PC-3 (cell line): ENCODE measurements at regions not wholly inside any gene's neighbourhood (a gene's known extent, or its start where the extent isn't known, plus 50 kb on each side); places are given as distances from the start of the nearest gene placed in this dataset.

Experiments used
- ATAC-seq: fragments of 200-7000 bp; cut with Tn5 transposase; 2 replicates; pipeline ENCODE4 v1.9.1; 2020; ENCODE audit warnings: mild to moderate bottlenecking, moderate library complexity
- BruUV-seq: library from RNA; stranded (reverse); fragments of 400-500 nt; replicated peaks from 2 replicates; lab custom pipeline; 2021; lab: Mats Ljungman, UMichigan
- CTCF ChIA-PET: fragments of 300-600 bp; sonication (Branson Sonifier 250); formaldehyde crosslinking; loops from one replicate; lab custom pipeline; 2022; ENCODE audit warnings: antibody characterized with exemption; lab: Charles Lee
- POLR2A ChIA-PET: fragments of 300-600 bp; sonication (Branson Sonifier 250); formaldehyde crosslinking; loops from one replicate; lab custom pipeline; 2022; ENCODE audit warnings: antibody characterized with exemption; ENCODE audit not compliant: unreplicated experiment; lab: Charles Lee
- DNase-seq: peaks from one replicate; pipeline ENCODE4 v3.0.0-alpha.2; 2015
- H2AFZ ChIP-seq: fragments of 300-600 bp; sonication (generic); 2 replicates; pipeline ENCODE4 v1.6.0; 2016; ENCODE audit warnings: antibody characterized with exemption, low read length
- H3F3A ChIP-seq: fragments of 300-600 bp; sonication (generic); one replicate; pipeline ENCODE4 v1.6.0; 2017; ENCODE audit warnings: antibody characterized with exemption, low read length, control low read depth, mild to moderate bottlenecking; ENCODE audit not compliant: unreplicated experiment
- H3K27ac ChIP-seq: fragments of 300-600 bp; sonication (generic); 2 replicates; pipeline ENCODE4 v1.5.1; 2016; ENCODE audit warnings: mild to moderate bottlenecking, low read length
- H3K27me3 ChIP-seq: fragments of 300-600 bp; sonication (generic); 2 replicates; pipeline ENCODE4 v1.6.1; 2016; ENCODE audit warnings: low read length, mixed read lengths
- H3K36me3 ChIP-seq: fragments of 300-600 bp; sonication (generic); 2 replicates; pipeline ENCODE4 v1.6.1; 2016; ENCODE audit warnings: low read depth, mixed run types, low read length, mixed read lengths
- H3K4me1 ChIP-seq: fragments of 300-600 bp; sonication (generic); 2 replicates; pipeline ENCODE4 v1.5.1; 2016; ENCODE audit warnings: low read length; ENCODE audit not compliant: insufficient read depth
- H3K4me2 ChIP-seq: fragments of 300-600 bp; sonication (generic); 2 replicates; pipeline ENCODE4 v1.6.0; 2016; ENCODE audit warnings: low read length
- H3K4me3 ChIP-seq: fragments of 300-600 bp; sonication (generic); 2 replicates; pipeline ENCODE4 v1.5.1; 2016; ENCODE audit warnings: mild to moderate bottlenecking, low read length, mixed read lengths
- H3K79me2 ChIP-seq: fragments of 300-600 bp; sonication (generic); 2 replicates; pipeline ENCODE4 v1.6.1; 2017; ENCODE audit warnings: low read length, mixed read lengths
- H3K9ac ChIP-seq: fragments of 300-600 bp; sonication (generic); 2 replicates; pipeline ENCODE4 v1.6.0; 2016; ENCODE audit warnings: mild to moderate bottlenecking, low read length
- H3K9me2 ChIP-seq: fragments of 300-600 bp; sonication (generic); replicated peaks from 2 replicates; pipeline ENCODE4 v1.6.1; 2016; ENCODE audit warnings: mixed run types, low read length, mixed read lengths
- H3K9me3 ChIP-seq: fragments of 300-600 bp; sonication (generic); 2 replicates; pipeline ENCODE4 v1.6.1; 2016; ENCODE audit warnings: low read length, mixed read lengths
- H4K20me1 ChIP-seq: fragments of 300-600 bp; sonication (generic); 2 replicates; pipeline ENCODE4 v1.6.1; 2016; ENCODE audit warnings: low read length, mixed read lengths
- CTCF ChIP-seq: fragments of 300-600 bp; sonication (generic); conservative IDR thresholded peaks from 2 replicates; pipeline ENCODE4 v1.5.1; 2017; ENCODE audit warnings: antibody characterized with exemption, low read depth, mild to moderate bottlenecking, low read length
- EZH2 ChIP-seq: fragments of 300-600 bp; sonication (generic); IDR thresholded peaks from one replicate; pipeline ENCODE4 v1.6.1; 2017; ENCODE audit warnings: antibody characterized with exemption, mild to moderate bottlenecking, low read length; ENCODE audit not compliant: unreplicated experiment
- EZH2phosphoT487 ChIP-seq: fragments of 300-600 bp; sonication (generic); IDR thresholded peaks from 2 replicates; pipeline ENCODE4 v1.6.1; 2018; ENCODE audit warnings: mild to moderate bottlenecking, antibody characterized with exemption, low read length, borderline replicate concordance
- intact Hi-C: fragments of 100-400 bp; cut with micrococcal nuclease; formaldehyde crosslinking; loops from 2 replicates; pipeline ENCODE4 v1.9.0; 2023

GRCh38 chr11:112599856-112600533, 339.3 kb upstream of the PLET1 start:
- Histone ChIP-seq H3K4me3 (no peak overlapping the region), H2AFZ (no peak overlapping the region), H3K27me3 (peaks cover 18% of the 10 kb centered on the region; the same call in 1 of the 2 replicates), H3K27ac (no peak overlapping the region), H3K4me2 (no peak overlapping the region), H3K9me2 (no peaks in the 10 kb centered on the region), H3K4me1 (no peaks in the 10 kb centered on the region), H4K20me1 (no peaks in the 10 kb centered on the region), H3K36me3 (no peaks in the 10 kb centered on the region), H3F3A (no peaks in the 10 kb centered on the region), H3K79me2 (no peaks in the 10 kb centered on the region), H3K9ac (no peak overlapping the region), H3K9me3 (no peaks in the 10 kb centered on the region)
- intact Hi-C loops: no loop called here
- TF ChIP-seq EZH2phosphoT487 (no peak), EZH2 (no peak), CTCF (no peak)
- CTCF ChIA-PET: no interaction called here
- POLR2A ChIA-PET: no interaction called here
- ATAC-seq: no peak
- DNase-seq: no peak
- BruUV-seq: no TSS peak

DNA sequence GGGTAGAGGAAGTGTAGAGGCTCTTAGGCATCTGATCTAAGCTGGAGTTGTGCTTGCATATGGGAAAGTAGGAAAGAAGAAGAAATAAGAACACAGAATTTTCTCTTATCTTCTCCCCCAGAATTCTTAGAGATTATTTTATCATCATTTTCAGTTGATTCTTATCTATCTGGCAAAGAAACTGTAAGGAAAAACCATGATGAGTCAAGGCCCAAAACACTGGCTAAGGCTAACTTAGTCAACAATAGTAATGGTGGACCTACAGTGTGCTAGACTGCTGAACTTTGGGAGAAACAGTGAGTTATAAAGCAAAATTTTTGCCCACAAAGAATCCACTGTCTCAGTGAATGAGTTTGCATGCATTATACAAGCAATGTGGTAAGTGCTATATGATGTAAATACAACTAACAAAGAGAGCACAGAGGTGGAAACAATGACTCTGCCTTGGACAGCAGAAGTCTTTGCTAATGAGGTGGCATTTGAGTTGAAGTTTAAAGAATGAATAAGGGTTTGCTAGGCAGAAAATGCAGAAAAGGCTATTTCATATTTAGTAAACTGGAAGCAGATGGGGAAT, 344.5 kb upstream of the PLET1 start:
- POLR2A ChIA-PET: no interaction called here
- no peak for ATAC-seq

More for the DNA sequence above, 344.5 kb upstream of the PLET1 start:
- Histone ChIP-seq H3K4me2 (no peak overlapping the region), H3K9ac (no peak overlapping the region), H3K36me3 (no peaks in the 10 kb centered on the region), H2AFZ (no peak overlapping the region), H4K20me1 (no peaks in the 10 kb centered on the region), H3K4me1 (no peaks in the 10 kb centered on the region), H3F3A (no peaks in the 10 kb centered on the region), H3K27ac (no peak overlapping the region), H3K9me3 (no peaks in the 10 kb centered on the region), H3K4me3 (no peak overlapping the region), H3K79me2 (no peaks in the 10 kb centered on the region), H3K9me2 (no peaks in the 10 kb centered on the region), H3K27me3 (peaks cover 20% of the 10 kb centered on the region; the same call in 1 of the 2 replicates)
- no TSS peak for BruUV-seq
- TF ChIP-seq EZH2phosphoT487: no peak
- TF ChIP-seq EZH2: no peak
- no peak for TF ChIP-seq CTCF
- intact Hi-C loops: no loop called here
- no peak for DNase-seq
- CTCF ChIA-PET: no interaction called here
